Liver (tissue), 8 donors: ENCODE measurements at regions not wholly inside any gene's neighbourhood (a gene's known extent, or its start where the extent isn't known, plus 50 kb on each side); places are given as distances from the start of the nearest gene placed in this dataset.

Experiments
- DNase-seq: peaks from one replicate; pipeline ENCODE4 v3.0.0-alpha.2; 2017; ENCODE audit warnings: low spot score
- H3K27ac ChIP-seq, 2 donors: one replicate each; pipeline ENCODE4 v1.7.0; 2013; ENCODE audit warnings: inconsistent platforms in 2 of 2, low read length in 2 of 2, control low read depth in 1 of 2, low read depth in 1 of 2, mild to moderate bottlenecking in 1 of 2
- H3K27me3 ChIP-seq, 4 donors: one replicate each; pipeline versions ENCODE4 v1.6.1 to v1.7.0; 2013; ENCODE audit warnings: low read length in 3 of 4, inconsistent platforms in 1 of 4, mild to moderate bottlenecking in 1 of 4, moderate library complexity in 1 of 4; ENCODE audit not compliant: control insufficient read depth in 4 of 4, insufficient read depth in 4 of 4
- H3K36me3 ChIP-seq, 4 donors: one replicate each; pipeline versions ENCODE4 v1.6.1 to v1.7.0; 2013; ENCODE audit warnings: low read length in 3 of 4, mild to moderate bottlenecking in 3 of 4, low read depth in 1 of 4, moderate library complexity in 1 of 4; ENCODE audit not compliant: control insufficient read depth in 4 of 4, insufficient read depth in 3 of 4
- H3K4me1 ChIP-seq, 4 donors: one replicate each; pipeline versions ENCODE4 v1.6.1 to v1.7.0; 2013; ENCODE audit warnings: low read length in 3 of 4, mild to moderate bottlenecking in 3 of 4, moderate library complexity in 1 of 4; ENCODE audit not compliant: control insufficient read depth in 4 of 4, insufficient read depth in 4 of 4
- H3K4me3 ChIP-seq, 3 donors: one replicate each; pipeline versions ENCODE4 v1.6.1 to v1.7.0; 2013; ENCODE audit warnings: low read length in 3 of 3, control low read depth in 1 of 3, low read depth in 1 of 3, mild to moderate bottlenecking in 1 of 3
- H3K9ac ChIP-seq, 2 donors: one replicate each; pipeline ENCODE4 v1.7.0; 2013; ENCODE audit warnings: low read length in 2 of 2, mild to moderate bottlenecking in 2 of 2, moderate library complexity in 2 of 2, control low read depth in 1 of 2, low read depth in 1 of 2
- H3K9me3 ChIP-seq, 4 donors: one replicate each; pipeline versions ENCODE4 v1.6.1 to v1.7.0; 2013; ENCODE audit warnings: low read length in 3 of 4; ENCODE audit not compliant: control insufficient read depth in 4 of 4
- FOXA2 ChIP-seq: IDR thresholded peaks from 2 replicates; pipeline ENCODE4 v1.6.1; 2016; ENCODE audit warnings: antibody characterized with exemption
- HNF4A ChIP-seq, 2 donors: conservative IDR thresholded peaks; 2 replicates each; pipeline ENCODE4 v1.6.1; 2016; ENCODE audit warnings: antibody characterized with exemption in 2 of 2, mild to moderate bottlenecking in 2 of 2
- RAD21 ChIP-seq, 2 donors: IDR thresholded peaks; 2 replicates each; pipeline ENCODE4 v1.6.1; 2016; ENCODE audit warnings: antibody characterized with exemption in 2 of 2, mild to moderate bottlenecking in 2 of 2
- RXRA ChIP-seq, 2 donors: IDR thresholded peaks; 2 replicates each; pipeline ENCODE4 v1.6.1; 2017 to 2018; ENCODE audit warnings: antibody characterized with exemption in 2 of 2, mild to moderate bottlenecking in 1 of 2
- YY1 ChIP-seq: IDR thresholded peaks from 2 replicates; pipeline ENCODE4 v1.6.1; 2016; ENCODE audit warnings: antibody characterized with exemption, mild to moderate bottlenecking
- WGBS: extraction: QIAGEN DNeasy Blood & Tissue Kit; methylation state at CpG from one replicate; pipeline ENCODE4 v1.1.7; 2013; 5-methylcytosine and 5-hydroxymethylcytosine counted together
- TF ChIP-seq, protein P1 (sequence below): IDR thresholded peaks from 2 replicates; pipeline ENCODE4 v1.6.1; 2016; ENCODE audit warnings: antibody characterized with exemption, mild to moderate bottlenecking
- TF ChIP-seq, protein P2 (sequence below): fragments of 150-350 bp; IDR thresholded peaks from 2 replicates; pipeline ENCODE4 v1.5.1; 2017; ENCODE audit warnings: improper control_type of control experiment, low read depth, low read length; ENCODE audit not compliant: missing input control
- TF ChIP-seq, protein P3 (sequence below): IDR thresholded peaks from 2 replicates; pipeline ENCODE4 v1.6.1; 2016; ENCODE audit warnings: antibody characterized with exemption
- donor health status: healthy.
- donor health status: healthy.
- donor health status: healthy.
- donor health status: healthy.
- donor health status: healthy.

DNA sequence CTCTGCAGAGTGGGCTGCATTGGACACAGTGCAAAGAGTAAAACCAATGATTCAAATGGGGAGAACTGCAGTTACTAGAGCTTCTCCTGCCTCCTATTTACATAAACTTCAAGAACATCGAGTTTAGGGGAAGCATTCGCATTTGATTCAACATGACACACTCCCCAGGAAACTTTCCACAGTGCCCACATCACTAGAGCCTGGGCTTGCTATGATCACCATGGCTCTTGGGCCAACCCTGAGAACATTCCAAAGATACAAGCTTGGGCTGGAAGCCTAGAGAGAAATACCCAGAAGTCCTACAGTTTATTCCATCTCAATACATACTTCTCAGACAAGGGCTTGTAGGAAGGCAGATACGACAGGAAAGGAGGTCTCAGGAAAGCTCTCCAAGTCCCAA, 337.9 kb downstream of the CD83 start:
- WGBS: 81% methylated on average over 3 of the region's 3 CpGs
- H3K4me1 ChIP-seq: no peaks in the 10 kb centered on the region
- H3K9ac ChIP-seq: no peak overlapping the region

DNA sequence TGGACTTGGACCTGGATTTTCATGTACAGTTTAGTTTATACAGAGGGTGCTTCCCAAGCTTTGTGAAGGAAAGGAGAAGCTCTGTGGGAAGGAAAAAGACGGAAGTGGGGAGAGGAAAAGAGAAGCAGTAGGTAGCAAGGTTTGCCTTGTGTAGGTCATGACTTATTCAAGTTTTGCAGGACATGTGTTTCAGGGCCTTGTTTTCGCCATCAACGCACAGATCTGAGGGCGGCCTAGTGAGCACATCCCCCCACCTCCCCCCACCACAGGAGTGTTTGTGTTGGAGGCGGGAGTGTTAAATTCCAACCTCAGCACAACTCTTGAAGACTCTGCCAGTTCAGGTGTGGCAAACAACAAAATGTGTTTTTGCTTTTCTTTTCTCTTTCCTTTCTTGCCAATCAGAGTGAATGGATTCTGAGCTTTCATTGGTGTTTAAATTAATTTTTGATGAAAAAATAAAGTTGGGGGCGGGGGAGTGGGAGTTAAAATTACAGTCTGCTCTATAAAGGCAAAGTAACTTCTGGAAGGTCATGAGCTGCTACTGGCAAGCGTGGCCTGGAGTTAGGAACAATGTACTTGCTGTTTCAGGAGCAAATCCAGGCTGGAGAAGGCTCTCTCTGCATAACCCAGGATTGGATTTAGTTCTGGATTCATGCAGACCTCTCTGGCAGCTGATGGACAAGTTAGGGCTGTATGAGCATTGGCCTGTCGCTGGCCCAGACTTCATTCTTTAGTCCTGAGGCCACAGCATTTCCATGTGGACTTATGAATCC, 338.5 kb downstream of the CD83 start:
- DNase-seq: no peak
- Histone ChIP-seq H3K27me3 (no peaks in the 10 kb centered on the region), H3K4me1 (no peaks in the 10 kb centered on the region), H3K9me3 (no peaks in the 10 kb centered on the region), H3K36me3 (no peaks in the 10 kb centered on the region), H3K27ac (no peak overlapping the region), H3K9ac (no peak overlapping the region), H3K4me3 (no peak overlapping the region)
- TF ChIP-seq, protein P1, sequence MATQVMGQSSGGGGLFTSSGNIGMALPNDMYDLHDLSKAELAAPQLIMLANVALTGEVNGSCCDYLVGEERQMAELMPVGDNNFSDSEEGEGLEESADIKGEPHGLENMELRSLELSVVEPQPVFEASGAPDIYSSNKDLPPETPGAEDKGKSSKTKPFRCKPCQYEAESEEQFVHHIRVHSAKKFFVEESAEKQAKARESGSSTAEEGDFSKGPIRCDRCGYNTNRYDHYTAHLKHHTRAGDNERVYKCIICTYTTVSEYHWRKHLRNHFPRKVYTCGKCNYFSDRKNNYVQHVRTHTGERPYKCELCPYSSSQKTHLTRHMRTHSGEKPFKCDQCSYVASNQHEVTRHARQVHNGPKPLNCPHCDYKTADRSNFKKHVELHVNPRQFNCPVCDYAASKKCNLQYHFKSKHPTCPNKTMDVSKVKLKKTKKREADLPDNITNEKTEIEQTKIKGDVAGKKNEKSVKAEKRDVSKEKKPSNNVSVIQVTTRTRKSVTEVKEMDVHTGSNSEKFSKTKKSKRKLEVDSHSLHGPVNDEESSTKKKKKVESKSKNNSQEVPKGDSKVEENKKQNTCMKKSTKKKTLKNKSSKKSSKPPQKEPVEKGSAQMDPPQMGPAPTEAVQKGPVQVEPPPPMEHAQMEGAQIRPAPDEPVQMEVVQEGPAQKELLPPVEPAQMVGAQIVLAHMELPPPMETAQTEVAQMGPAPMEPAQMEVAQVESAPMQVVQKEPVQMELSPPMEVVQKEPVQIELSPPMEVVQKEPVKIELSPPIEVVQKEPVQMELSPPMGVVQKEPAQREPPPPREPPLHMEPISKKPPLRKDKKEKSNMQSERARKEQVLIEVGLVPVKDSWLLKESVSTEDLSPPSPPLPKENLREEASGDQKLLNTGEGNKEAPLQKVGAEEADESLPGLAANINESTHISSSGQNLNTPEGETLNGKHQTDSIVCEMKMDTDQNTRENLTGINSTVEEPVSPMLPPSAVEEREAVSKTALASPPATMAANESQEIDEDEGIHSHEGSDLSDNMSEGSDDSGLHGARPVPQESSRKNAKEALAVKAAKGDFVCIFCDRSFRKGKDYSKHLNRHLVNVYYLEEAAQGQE: no peak
- TF ChIP-seq RXRA (IDR thresholded peaks at IDR 0.05): no peak
- TF ChIP-seq FOXA2: no peak
- TF ChIP-seq RAD21 (IDR thresholded peaks at IDR 0.05): no peak
- no peak for TF ChIP-seq YY1
- WGBS: 90% methylated on average over 8 of the region's 8 CpGs

More for the DNA sequence above, 337.9 kb downstream of the CD83 start:
- TF ChIP-seq YY1: no peak
- TF ChIP-seq, protein P2, sequence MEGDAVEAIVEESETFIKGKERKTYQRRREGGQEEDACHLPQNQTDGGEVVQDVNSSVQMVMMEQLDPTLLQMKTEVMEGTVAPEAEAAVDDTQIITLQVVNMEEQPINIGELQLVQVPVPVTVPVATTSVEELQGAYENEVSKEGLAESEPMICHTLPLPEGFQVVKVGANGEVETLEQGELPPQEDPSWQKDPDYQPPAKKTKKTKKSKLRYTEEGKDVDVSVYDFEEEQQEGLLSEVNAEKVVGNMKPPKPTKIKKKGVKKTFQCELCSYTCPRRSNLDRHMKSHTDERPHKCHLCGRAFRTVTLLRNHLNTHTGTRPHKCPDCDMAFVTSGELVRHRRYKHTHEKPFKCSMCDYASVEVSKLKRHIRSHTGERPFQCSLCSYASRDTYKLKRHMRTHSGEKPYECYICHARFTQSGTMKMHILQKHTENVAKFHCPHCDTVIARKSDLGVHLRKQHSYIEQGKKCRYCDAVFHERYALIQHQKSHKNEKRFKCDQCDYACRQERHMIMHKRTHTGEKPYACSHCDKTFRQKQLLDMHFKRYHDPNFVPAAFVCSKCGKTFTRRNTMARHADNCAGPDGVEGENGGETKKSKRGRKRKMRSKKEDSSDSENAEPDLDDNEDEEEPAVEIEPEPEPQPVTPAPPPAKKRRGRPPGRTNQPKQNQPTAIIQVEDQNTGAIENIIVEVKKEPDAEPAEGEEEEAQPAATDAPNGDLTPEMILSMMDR: no peak
- Histone ChIP-seq H3K27me3 (no peaks in the 10 kb centered on the region), H3K27ac (no peak overlapping the region), H3K9me3 (no peaks in the 10 kb centered on the region), H3K36me3 (no peaks in the 10 kb centered on the region), H3K4me3 (no peak overlapping the region)
- no peak for DNase-seq

DNA sequence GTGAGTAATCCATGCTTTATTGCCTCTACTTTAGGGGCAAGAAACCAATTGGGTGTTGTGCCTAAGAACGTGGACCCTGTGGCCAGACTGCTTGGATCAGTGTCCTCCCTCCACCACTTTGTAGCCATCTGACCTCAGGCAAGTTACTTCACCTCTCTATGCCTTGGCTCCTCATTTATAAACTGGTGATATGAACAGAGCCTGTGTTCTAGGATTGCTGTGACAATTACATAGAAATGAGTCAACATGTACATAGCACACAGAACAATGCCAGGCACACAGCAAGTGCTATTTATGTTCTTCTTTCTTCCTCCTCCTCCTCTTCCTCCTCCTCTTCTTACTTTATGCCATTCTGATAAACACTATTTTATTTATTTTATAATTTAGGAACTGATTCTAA, 339.4 kb downstream of the CD83 start:
- H3K4me3 ChIP-seq: no peak overlapping the region
- no peak for DNase-seq

More for the DNA sequence above, 339.4 kb downstream of the CD83 start:
- Histone ChIP-seq H3K27me3 (no peaks in the 10 kb centered on the region), H3K9me3 (no peaks in the 10 kb centered on the region), H3K4me1 (no peaks in the 10 kb centered on the region), H3K27ac (no peak overlapping the region), H3K36me3 (no peaks in the 10 kb centered on the region), H3K9ac (no peak overlapping the region)
- 91% methylated on average over 1 of the region's 1 CpG for WGBS
- TF ChIP-seq HNF4A (conservative IDR thresholded peaks at IDR 0.05): no peak
- TF ChIP-seq, protein P2: no peak
- TF ChIP-seq, protein P3, sequence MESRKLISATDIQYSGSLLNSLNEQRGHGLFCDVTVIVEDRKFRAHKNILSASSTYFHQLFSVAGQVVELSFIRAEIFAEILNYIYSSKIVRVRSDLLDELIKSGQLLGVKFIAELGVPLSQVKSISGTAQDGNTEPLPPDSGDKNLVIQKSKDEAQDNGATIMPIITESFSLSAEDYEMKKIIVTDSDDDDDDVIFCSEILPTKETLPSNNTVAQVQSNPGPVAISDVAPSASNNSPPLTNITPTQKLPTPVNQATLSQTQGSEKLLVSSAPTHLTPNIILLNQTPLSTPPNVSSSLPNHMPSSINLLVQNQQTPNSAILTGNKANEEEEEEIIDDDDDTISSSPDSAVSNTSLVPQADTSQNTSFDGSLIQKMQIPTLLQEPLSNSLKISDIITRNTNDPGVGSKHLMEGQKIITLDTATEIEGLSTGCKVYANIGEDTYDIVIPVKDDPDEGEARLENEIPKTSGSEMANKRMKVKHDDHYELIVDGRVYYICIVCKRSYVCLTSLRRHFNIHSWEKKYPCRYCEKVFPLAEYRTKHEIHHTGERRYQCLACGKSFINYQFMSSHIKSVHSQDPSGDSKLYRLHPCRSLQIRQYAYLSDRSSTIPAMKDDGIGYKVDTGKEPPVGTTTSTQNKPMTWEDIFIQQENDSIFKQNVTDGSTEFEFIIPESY: no peak
